ENCODE measurements at regions not wholly inside any gene's neighbourhood (a gene's known extent, or its start where the extent isn't known, plus 50 kb on each side); places are given as distances from the start of the nearest gene placed in this dataset.

DNA sequence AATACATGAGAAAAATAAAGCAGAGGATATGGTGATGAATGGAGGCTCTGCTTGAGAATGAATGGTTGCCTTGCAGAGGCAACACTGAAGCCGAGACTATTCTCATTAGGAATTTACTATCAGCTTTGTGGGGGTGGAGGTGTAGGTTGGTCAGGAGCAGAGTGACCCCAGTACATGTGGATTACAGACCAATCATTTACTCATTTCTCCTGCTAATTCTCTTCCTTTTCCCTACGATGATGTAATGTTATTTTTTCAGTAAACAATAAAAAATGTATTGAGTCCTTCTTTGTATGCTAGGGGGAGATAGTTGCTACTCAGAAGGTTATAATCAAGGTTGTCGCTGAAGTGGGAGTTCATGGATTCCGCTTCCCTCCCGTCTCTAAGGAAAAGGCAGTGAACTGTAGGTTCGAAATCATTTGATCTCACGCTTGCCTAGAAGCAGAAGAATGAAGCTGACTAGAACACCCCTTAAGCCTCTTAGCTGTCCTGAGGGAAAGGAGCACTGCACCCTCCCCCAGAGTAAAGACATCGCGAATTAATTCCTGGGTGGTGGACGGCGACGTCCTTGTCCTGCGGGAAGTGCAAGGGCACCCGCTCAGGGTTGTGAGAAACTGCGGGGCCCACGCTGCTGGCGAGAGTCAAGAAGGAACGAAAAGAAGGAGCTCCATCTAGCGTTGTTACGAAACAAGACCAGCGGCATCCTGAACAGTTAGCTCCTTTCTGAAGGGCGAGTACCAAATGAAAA is 213.2 kb upstream of the PFN2 start (continued):
- TF ChIP-seq YY1 (IDR thresholded peaks at IDR 0.05; ENCODE audit: low read depth, low read length) (peak; percentile 63), EZH2 (IDR thresholded peaks at IDR 0.05; ENCODE audit: borderline replicate concordance, control insufficient read depth, low read depth, low read length) (no peak), BCL11A (IDR thresholded peaks at IDR 0.05; ENCODE audit: low read depth, low read length) (no peak), IKZF1 (conservative IDR thresholded peaks at IDR 0.05) (no peak; the same call in none of the 2 replicates)
- TF ChIP-seq, protein P1, sequence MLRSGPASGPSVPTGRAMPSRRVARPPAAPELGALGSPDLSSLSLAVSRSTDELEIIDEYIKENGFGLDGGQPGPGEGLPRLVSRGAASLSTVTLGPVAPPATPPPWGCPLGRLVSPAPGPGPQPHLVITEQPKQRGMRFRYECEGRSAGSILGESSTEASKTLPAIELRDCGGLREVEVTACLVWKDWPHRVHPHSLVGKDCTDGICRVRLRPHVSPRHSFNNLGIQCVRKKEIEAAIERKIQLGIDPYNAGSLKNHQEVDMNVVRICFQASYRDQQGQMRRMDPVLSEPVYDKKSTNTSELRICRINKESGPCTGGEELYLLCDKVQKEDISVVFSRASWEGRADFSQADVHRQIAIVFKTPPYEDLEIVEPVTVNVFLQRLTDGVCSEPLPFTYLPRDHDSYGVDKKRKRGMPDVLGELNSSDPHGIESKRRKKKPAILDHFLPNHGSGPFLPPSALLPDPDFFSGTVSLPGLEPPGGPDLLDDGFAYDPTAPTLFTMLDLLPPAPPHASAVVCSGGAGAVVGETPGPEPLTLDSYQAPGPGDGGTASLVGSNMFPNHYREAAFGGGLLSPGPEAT (IDR thresholded peaks at IDR 0.05; ENCODE audit: low read depth) = no peak
- TF ChIP-seq, protein P2, sequence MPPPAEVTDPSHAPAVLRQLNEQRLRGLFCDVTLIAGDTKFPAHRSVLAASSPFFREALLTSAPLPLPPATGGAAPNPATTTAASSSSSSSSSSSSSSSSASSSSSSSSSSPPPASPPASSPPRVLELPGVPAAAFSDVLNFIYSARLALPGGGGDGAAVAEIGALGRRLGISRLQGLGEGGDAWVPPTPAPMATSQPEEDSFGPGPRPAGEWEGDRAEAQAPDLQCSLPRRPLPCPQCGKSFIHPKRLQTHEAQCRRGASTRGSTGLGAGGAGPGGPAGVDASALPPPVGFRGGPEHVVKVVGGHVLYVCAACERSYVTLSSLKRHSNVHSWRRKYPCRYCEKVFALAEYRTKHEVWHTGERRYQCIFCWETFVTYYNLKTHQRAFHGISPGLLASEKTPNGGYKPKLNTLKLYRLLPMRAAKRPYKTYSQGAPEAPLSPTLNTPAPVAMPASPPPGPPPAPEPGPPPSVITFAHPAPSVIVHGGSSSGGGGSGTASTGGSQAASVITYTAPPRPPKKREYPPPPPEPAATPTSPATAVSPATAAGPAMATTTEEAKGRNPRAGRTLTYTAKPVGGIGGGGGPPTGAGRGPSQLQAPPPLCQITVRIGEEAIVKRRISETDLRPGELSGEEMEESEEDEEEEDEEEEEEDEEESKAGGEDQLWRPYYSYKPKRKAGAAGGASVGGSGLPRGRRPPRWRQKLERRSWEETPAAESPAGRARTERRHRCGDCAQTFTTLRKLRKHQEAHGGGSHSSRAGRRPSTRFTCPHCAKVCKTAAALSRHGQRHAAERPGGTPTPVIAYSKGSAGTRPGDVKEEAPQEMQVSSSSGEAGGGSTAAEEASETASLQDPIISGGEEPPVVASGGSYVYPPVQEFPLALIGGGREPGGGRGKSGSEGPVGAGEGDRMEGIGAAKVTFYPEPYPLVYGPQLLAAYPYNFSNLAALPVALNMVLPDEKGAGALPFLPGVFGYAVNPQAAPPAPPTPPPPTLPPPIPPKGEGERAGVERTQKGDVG (CRISPR knock-in tag; IDR thresholded peaks at IDR 0.05) = no peak
- TF ChIP-seq, protein P3, sequence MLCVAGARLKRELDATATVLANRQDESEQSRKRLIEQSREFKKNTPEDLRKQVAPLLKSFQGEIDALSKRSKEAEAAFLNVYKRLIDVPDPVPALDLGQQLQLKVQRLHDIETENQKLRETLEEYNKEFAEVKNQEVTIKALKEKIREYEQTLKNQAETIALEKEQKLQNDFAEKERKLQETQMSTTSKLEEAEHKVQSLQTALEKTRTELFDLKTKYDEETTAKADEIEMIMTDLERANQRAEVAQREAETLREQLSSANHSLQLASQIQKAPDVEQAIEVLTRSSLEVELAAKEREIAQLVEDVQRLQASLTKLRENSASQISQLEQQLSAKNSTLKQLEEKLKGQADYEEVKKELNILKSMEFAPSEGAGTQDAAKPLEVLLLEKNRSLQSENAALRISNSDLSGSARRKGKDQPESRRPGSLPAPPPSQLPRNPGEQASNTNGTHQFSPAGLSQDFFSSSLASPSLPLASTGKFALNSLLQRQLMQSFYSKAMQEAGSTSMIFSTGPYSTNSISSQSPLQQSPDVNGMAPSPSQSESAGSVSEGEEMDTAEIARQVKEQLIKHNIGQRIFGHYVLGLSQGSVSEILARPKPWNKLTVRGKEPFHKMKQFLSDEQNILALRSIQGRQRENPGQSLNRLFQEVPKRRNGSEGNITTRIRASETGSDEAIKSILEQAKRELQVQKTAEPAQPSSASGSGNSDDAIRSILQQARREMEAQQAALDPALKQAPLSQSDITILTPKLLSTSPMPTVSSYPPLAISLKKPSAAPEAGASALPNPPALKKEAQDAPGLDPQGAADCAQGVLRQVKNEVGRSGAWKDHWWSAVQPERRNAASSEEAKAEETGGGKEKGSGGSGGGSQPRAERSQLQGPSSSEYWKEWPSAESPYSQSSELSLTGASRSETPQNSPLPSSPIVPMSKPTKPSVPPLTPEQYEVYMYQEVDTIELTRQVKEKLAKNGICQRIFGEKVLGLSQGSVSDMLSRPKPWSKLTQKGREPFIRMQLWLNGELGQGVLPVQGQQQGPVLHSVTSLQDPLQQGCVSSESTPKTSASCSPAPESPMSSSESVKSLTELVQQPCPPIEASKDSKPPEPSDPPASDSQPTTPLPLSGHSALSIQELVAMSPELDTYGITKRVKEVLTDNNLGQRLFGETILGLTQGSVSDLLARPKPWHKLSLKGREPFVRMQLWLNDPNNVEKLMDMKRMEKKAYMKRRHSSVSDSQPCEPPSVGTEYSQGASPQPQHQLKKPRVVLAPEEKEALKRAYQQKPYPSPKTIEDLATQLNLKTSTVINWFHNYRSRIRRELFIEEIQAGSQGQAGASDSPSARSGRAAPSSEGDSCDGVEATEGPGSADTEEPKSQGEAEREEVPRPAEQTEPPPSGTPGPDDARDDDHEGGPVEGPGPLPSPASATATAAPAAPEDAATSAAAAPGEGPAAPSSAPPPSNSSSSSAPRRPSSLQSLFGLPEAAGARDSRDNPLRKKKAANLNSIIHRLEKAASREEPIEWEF (IDR thresholded peaks at IDR 0.05; ENCODE audit: insufficient replicate concordance, low read depth, low read length) = peak; percentile 19
